Renal pelvis (tissue), 1 donor: ENCODE measurements at regions not wholly inside any gene's neighbourhood (a gene's known extent, or its start where the extent isn't known, plus 50 kb on each side); places are given as distances from the start of the nearest gene placed in this dataset.

Experiments used
- DNase-seq: peaks from one replicate; pipeline ENCODE4 v3.0.0-alpha.2; 2013

- no peak for DNase-seq
These were observed 343.0 kb downstream of the BMP4 start for GRCh38 chr14:53613404-53614253.

GRCh38 chr14:53610947-53611346 is 345.7 kb downstream of the BMP4 start:
- DNase-seq: no peak

GRCh38 chr14:53609009-53609408 is 347.6 kb downstream of the BMP4 start:
- DNase-seq: no peak

GRCh38 chr14:53608369-53608768 is 348.3 kb downstream of the BMP4 start:
- DNase-seq: no peak

GRCh38 chr14:53606203-53606602 is 350.4 kb downstream of the BMP4 start:
- no peak for DNase-seq

- DNase-seq: no peak
These were observed 351.1 kb downstream of the BMP4 start for GRCh38 chr14:53605562-53605961.

GRCh38 chr14:53603994-53604393 is 352.6 kb downstream of the BMP4 start:
- DNase-seq: no peak

GRCh38 chr14:53601409-53601808 is 355.2 kb downstream of the BMP4 start:
- DNase-seq: no peak

- DNase-seq: no peak
These were observed 357.2 kb downstream of the BMP4 start for GRCh38 chr14:53599221-53599945.

- no peak for DNase-seq
These were observed 359.6 kb downstream of the BMP4 start for GRCh38 chr14:53596853-53597525.

GRCh38 chr14:53591816-53592215 is 364.8 kb downstream of the BMP4 start:
- no peak for DNase-seq

GRCh38 chr14:53581504-53581903 is 375.1 kb downstream of the BMP4 start:
- DNase-seq: no peak

GRCh38 chr14:53571641-53572328 is 384.8 kb downstream of the BMP4 start:
- peak; percentile 82 for DNase-seq

GRCh38 chr14:53570411-53571387 is 385.9 kb downstream of the BMP4 start:
- no peak for DNase-seq

- no peak for DNase-seq
These were observed 387.2 kb downstream of the BMP4 start for GRCh38 chr14:53569446-53569845.

GRCh38 chr14:53567236-53567780 is 389.3 kb downstream of the BMP4 start:
- no peak for DNase-seq

- no peak for DNase-seq
These were observed 391.8 kb downstream of the BMP4 start for GRCh38 chr14:53564870-53565269.

GRCh38 chr14:53563628-53564027 is 393.0 kb downstream of the BMP4 start:
- no peak for DNase-seq

- no peak for DNase-seq
These were observed 400.1 kb upstream of the DDHD1 start for GRCh38 chr14:53553221-53553620.

GRCh38 chr14:53551862-53552261 is 398.7 kb upstream of the DDHD1 start:
- DNase-seq: no peak

GRCh38 chr14:53550776-53551175 is 397.7 kb upstream of the DDHD1 start:
- DNase-seq: no peak
